ENCODE measurements at regions not wholly inside any gene's neighbourhood (a gene's known extent, or its start where the extent isn't known, plus 50 kb on each side); places are given as distances from the start of the nearest gene placed in this dataset.

DNA sequence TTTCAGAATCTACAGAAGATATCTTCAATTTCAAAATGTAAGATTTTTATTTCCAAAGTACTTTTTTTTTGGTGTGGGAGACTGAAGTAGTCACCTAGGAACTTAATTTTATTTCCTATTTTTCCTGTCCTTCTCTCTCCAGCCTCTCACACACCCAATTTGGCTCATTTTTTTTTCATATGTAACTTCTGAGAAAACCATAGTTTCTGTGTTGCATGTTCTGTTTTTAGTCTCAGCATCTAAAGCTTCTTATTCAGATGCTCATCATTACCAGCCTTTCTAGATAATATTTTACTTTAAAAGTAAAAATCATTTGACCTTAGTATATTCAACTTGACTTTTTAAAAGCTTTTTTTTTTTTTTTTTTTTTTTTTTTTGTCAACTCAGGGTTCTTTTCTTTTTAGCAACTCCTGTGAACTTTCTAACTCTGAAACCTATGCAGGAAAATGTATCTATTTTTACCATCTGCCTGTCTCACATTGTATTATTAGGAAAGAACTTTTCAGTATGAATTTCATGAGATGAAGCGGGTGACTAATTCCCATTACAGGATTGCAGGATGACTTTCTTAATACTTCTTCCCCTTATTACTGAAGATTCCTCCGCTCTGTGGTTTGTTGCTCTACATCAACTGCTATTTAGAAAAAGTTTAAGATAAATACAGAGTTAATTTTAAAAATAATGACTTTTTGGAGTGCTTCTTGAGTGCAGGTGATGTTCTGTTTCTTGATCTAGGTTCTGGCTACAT, 73.6 kb upstream of the LSM8 start:
- H3K27ac ChIP-seq (ENCODE audit: low read length) = peak overlapping the region; percentile 35; the same call in 1 of the 2 replicates

GRCh38 chr7:118111347-118111746, 72.6 kb upstream of the LSM8 start:
- Histone ChIP-seq H3K36me3 (replicated peaks; ENCODE audit: low read depth, low read length) (no peaks in the 10 kb centered on the region), H3K4me2 (ENCODE audit: low read length) (no peak overlapping the region), H2AFZ (ENCODE audit: low read depth, low read length) (no peak overlapping the region), H3K9ac (ENCODE audit: low read length) (no peak overlapping the region), H3K79me2 (ENCODE audit: low read length) (no peaks in the 10 kb centered on the region), H3K4me1 (ENCODE audit: low read length) (peaks cover 24% of the 10 kb centered on the region), H3K4me3 (ENCODE audit: low read length) (no peak overlapping the region), H3K27ac (ENCODE audit: low read length) (no peak overlapping the region), H4K20me1 (ENCODE audit: insufficient read depth, low read length) (no peaks in the 10 kb centered on the region), H3K27me3 (ENCODE audit: low read depth, low read length) (no peaks in the 10 kb centered on the region), H3K9me3 (ENCODE audit: insufficient read depth, low read length) (no peaks in the 10 kb centered on the region)
- TF ChIP-seq EZH2phosphoT487 (IDR thresholded peaks at IDR 0.05; ENCODE audit: low read depth) = no peak
- TF ChIP-seq, protein P1, sequence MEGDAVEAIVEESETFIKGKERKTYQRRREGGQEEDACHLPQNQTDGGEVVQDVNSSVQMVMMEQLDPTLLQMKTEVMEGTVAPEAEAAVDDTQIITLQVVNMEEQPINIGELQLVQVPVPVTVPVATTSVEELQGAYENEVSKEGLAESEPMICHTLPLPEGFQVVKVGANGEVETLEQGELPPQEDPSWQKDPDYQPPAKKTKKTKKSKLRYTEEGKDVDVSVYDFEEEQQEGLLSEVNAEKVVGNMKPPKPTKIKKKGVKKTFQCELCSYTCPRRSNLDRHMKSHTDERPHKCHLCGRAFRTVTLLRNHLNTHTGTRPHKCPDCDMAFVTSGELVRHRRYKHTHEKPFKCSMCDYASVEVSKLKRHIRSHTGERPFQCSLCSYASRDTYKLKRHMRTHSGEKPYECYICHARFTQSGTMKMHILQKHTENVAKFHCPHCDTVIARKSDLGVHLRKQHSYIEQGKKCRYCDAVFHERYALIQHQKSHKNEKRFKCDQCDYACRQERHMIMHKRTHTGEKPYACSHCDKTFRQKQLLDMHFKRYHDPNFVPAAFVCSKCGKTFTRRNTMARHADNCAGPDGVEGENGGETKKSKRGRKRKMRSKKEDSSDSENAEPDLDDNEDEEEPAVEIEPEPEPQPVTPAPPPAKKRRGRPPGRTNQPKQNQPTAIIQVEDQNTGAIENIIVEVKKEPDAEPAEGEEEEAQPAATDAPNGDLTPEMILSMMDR (IDR thresholded peaks at IDR 0.05; ENCODE audit: low read depth, low read length) = no peak

More for the DNA sequence above, 73.6 kb upstream of the LSM8 start:
- H3K4me2 ChIP-seq (ENCODE audit: low read length) = peak overlapping the region; percentile 69
- peaks cover 24% of the 10 kb centered on the region for H3K4me1 ChIP-seq (ENCODE audit: low read length)
- TF ChIP-seq EZH2phosphoT487 (IDR thresholded peaks at IDR 0.05; ENCODE audit: low read depth) = no peak
- TF ChIP-seq, protein P1 (IDR thresholded peaks at IDR 0.05; ENCODE audit: low read depth, low read length) = no peak
- H3K9ac ChIP-seq (ENCODE audit: low read length) = peak overlapping the region; percentile 4; the same call in 1 of the 2 replicates
- H4K20me1 ChIP-seq (ENCODE audit: insufficient read depth, low read length) = no peaks in the 10 kb centered on the region
- peak overlapping the region; percentile 44 for H3K4me3 ChIP-seq (ENCODE audit: low read length)
- H3K27me3 ChIP-seq (ENCODE audit: low read depth, low read length) = no peaks in the 10 kb centered on the region
- H3K36me3 ChIP-seq (replicated peaks; ENCODE audit: low read depth, low read length) = no peaks in the 10 kb centered on the region
- peak overlapping the region; percentile 72 for H2AFZ ChIP-seq (ENCODE audit: low read depth, low read length)
- H3K79me2 ChIP-seq (ENCODE audit: low read length) = no peaks in the 10 kb centered on the region
- no peaks in the 10 kb centered on the region for H3K9me3 ChIP-seq (ENCODE audit: insufficient read depth, low read length)

- H2AFZ ChIP-seq (ENCODE audit: low read depth, low read length) = no peak overlapping the region
- peaks cover 23% of the 10 kb centered on the region for H3K4me1 ChIP-seq (ENCODE audit: low read length)
- no peaks in the 10 kb centered on the region for H3K9me3 ChIP-seq (ENCODE audit: insufficient read depth, low read length)
- no peaks in the 10 kb centered on the region for H3K36me3 ChIP-seq (replicated peaks; ENCODE audit: low read depth, low read length)
- no peak overlapping the region for H3K27ac ChIP-seq (ENCODE audit: low read length)
- no peaks in the 10 kb centered on the region for H4K20me1 ChIP-seq (ENCODE audit: insufficient read depth, low read length)
- H3K79me2 ChIP-seq (ENCODE audit: low read length) = no peaks in the 10 kb centered on the region
- H3K9ac ChIP-seq (ENCODE audit: low read length) = no peak overlapping the region
- H3K4me2 ChIP-seq (ENCODE audit: low read length) = no peak overlapping the region
- H3K27me3 ChIP-seq (ENCODE audit: low read depth, low read length) = no peaks in the 10 kb centered on the region
- TF ChIP-seq, protein P1 (IDR thresholded peaks at IDR 0.05; ENCODE audit: low read depth, low read length) = no peak
- TF ChIP-seq EZH2phosphoT487 (IDR thresholded peaks at IDR 0.05; ENCODE audit: low read depth) = no peak
- H3K4me3 ChIP-seq (ENCODE audit: low read length) = no peak overlapping the region
Observed at GRCh38 chr7:118114175-118114574, 69.8 kb upstream of the LSM8 start.

DNA sequence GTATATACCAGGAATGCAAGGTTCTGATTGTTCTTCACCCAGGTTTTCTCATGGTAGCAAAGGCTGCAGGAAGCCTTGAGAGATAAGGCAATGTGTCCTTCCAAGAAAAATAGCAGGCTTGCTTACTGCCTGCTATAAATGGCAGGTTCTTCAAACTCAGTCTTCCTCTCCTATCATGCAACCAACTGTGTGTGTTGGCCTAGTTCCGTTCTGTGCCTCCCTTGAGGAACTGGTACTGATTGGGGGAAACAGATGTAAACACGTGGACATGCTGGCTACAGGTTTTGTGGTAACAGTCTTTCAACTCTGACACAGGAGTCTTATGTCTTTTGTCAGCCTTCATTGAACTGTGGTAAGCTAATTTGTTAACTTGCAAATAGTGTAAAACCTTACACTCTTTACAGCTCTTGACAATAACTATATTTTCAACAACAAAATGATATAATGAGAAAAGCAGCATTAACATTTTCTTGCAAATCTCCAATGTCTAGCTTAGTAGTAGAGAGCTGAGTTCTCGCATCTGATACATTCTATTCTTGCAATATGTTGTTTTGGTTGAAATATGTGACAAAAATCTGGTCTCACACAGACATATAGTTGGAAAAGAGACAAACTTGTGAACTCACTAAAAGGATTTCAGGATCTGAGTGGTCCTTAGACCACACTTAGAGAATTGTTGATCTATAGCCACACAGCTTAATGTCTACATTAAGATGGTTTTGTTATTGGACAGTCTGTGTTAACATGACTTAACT, 54.7 kb upstream of the LSM8 start:
- H4K20me1 ChIP-seq (ENCODE audit: insufficient read depth, low read length) = no peaks in the 10 kb centered on the region
- H3K27me3 ChIP-seq (ENCODE audit: low read depth, low read length) = no peaks in the 10 kb centered on the region
- TF ChIP-seq, protein P1 (IDR thresholded peaks at IDR 0.05; ENCODE audit: low read depth, low read length) = no peak
- no peak for TF ChIP-seq EZH2phosphoT487 (IDR thresholded peaks at IDR 0.05; ENCODE audit: low read depth)
- no peak overlapping the region for H3K27ac ChIP-seq (ENCODE audit: low read length)
- H3K4me3 ChIP-seq (ENCODE audit: low read length) = no peak overlapping the region
- no peaks in the 10 kb centered on the region for H3K79me2 ChIP-seq (ENCODE audit: low read length)
- H3K9ac ChIP-seq (ENCODE audit: low read length) = no peak overlapping the region
- peaks cover 14% of the 10 kb centered on the region for H3K4me1 ChIP-seq (ENCODE audit: low read length)
- H3K4me2 ChIP-seq (ENCODE audit: low read length) = no peak overlapping the region
- no peak overlapping the region for H2AFZ ChIP-seq (ENCODE audit: low read depth, low read length)
- H3K36me3 ChIP-seq (replicated peaks; ENCODE audit: low read depth, low read length) = no peaks in the 10 kb centered on the region
- no peaks in the 10 kb centered on the region for H3K9me3 ChIP-seq (ENCODE audit: insufficient read depth, low read length)

Measured in OCI-LY3 (cell line).